Activated B cell treated with CpG ODN at 0.5 μM for 24 hours (primary cell): ENCODE measurements at regions not wholly inside any gene's neighbourhood (a gene's known extent, or its start where the extent isn't known, plus 50 kb on each side); places are given as distances from the start of the nearest gene placed in this dataset.

ENCODE experiments used
- ATAC-seq: fragments of 200-7000 bp; cut with Tn5 transposase; one replicate; pipeline ENCODE4 v1.10.0; 2021; ENCODE audit warnings: low read depth, mild to moderate bottlenecking, moderate library complexity
- CTCF ChIA-PET: fragments of 350-600 bp; sonication (Branson Sonifier 250); formaldehyde crosslinking; loops from one replicate; lab custom pipeline; 2021; ENCODE audit warnings: antibody characterized with exemption; lab: Charles Lee
- POLR2A ChIA-PET: fragments of 350-600 bp; sonication (Branson Sonifier 250); formaldehyde crosslinking; loops from one replicate; lab custom pipeline; 2021; ENCODE audit warnings: antibody characterized with exemption; lab: Charles Lee
- DNase-seq: peaks from one replicate; pipeline ENCODE4 v3.0.0; 2022
- H3K27ac Mint-ChIP-seq: one replicate; pipeline ENCODE4 v1.8.0; 2020; ENCODE audit warnings: mixed read lengths
- H3K27me3 Mint-ChIP-seq: one replicate; pipeline ENCODE4 v1.8.0; 2021; ENCODE audit warnings: mixed read lengths
- H3K36me3 Mint-ChIP-seq: one replicate; pipeline ENCODE4 v1.8.0; 2021; ENCODE audit warnings: low read depth, mixed read lengths
- H3K4me1 Mint-ChIP-seq: one replicate; pipeline ENCODE4 v1.8.0; 2021; ENCODE audit warnings: mixed read lengths
- H3K4me3 Mint-ChIP-seq: one replicate; pipeline ENCODE4 v1.8.0; 2020; ENCODE audit warnings: mild to moderate bottlenecking, mixed read lengths
- H3K9me3 Mint-ChIP-seq: one replicate; pipeline ENCODE4 v1.8.0; 2020; ENCODE audit warnings: mixed read lengths
- intact Hi-C: fragments of 100-400 bp; cut with micrococcal nuclease; formaldehyde crosslinking; loops from one replicate; pipeline ENCODE4 v1.15.1; 2024
- TF ChIP-seq, protein P1 (sequence below): fragments of 200-600 bp; IDR thresholded peaks from one replicate; pipeline ENCODE4 v1.8.0; 2022; ENCODE audit warnings: antibody characterized with exemption, mild to moderate bottlenecking

DNA sequence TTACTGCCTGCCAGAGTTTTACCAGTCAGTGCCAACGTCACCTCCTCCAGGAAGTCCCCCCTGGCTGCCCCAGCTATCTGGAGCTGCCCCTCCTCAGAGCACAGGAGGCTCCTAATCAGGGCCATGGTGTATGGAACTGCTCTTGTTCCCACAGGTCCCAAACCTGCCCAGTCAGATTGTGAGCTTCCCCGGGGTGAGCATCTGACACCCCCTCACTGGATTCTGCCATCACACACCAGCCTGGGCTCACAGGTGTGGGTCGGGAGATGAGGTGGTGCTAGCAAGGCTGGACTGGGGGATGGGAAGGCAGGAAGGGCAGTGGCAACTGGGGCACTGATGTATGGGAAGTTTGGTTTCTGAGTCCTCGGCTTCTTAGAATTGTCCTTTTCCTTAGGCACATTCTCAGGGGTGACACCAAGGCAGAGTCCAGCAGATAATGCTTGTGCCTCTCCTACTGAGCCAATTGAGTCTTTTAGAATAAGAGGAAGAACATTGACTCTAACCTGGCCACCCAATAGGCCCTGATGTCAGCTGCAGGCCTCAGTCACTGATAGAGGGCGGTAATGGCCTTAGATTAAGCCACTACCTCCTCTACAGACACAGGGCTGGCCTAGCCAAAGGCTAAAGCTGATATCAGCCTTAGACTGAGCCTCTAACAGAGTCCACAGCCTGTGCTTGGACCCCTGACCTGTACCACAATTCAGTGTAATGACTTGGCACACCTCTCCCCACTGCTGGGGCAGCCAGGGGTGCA is 107.9 kb downstream of the WSCD1 start:
- H3K9me3 Mint-ChIP-seq = peaks cover 2% of the 10 kb centered on the region
- no peaks in the 10 kb centered on the region for H3K36me3 Mint-ChIP-seq
- no peak for ATAC-seq
- ChIA-PET CTCF (no interaction called here), POLR2A (no interaction called here)
- intact Hi-C loops = no loop called here
- TF ChIP-seq, protein P1, sequence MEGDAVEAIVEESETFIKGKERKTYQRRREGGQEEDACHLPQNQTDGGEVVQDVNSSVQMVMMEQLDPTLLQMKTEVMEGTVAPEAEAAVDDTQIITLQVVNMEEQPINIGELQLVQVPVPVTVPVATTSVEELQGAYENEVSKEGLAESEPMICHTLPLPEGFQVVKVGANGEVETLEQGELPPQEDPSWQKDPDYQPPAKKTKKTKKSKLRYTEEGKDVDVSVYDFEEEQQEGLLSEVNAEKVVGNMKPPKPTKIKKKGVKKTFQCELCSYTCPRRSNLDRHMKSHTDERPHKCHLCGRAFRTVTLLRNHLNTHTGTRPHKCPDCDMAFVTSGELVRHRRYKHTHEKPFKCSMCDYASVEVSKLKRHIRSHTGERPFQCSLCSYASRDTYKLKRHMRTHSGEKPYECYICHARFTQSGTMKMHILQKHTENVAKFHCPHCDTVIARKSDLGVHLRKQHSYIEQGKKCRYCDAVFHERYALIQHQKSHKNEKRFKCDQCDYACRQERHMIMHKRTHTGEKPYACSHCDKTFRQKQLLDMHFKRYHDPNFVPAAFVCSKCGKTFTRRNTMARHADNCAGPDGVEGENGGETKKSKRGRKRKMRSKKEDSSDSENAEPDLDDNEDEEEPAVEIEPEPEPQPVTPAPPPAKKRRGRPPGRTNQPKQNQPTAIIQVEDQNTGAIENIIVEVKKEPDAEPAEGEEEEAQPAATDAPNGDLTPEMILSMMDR = no peak
- no peak overlapping the region for H3K27ac Mint-ChIP-seq
- no peak for DNase-seq
- peaks cover 9% of the 10 kb centered on the region for H3K27me3 Mint-ChIP-seq
- no peaks in the 10 kb centered on the region for H3K4me1 Mint-ChIP-seq
- no peak overlapping the region for H3K4me3 Mint-ChIP-seq
